ENCODE measurements at regions not wholly inside any gene's neighbourhood (a gene's known extent, or its start where the extent isn't known, plus 50 kb on each side); places are given as distances from the start of the nearest gene placed in this dataset.

DNA sequence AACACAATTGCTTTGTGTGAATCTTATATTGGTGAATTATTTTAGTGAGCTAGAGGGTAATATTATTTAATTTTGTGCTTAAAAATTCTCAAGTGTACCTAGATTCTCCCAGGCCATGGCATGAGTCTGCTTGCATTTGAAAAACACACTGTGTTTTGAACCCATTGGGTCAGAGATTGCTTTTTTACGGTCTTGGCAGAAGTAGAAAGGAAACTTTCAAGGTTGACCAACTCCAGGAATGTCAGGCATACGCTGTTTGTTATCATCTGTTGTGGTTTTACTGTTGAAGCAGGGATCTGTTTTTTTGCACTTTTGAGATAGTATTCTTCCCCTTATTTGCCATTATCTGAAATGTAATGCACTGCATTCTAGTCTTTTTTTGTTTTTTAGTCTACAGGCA, 377.4 kb downstream of the RPRM start:
- peaks cover 18 to 31% of the 10 kb centered on the region in 2 donors for H3K4me1 ChIP-seq (replicated peaks in 1 of 2)
- TF ChIP-seq, protein P1, sequence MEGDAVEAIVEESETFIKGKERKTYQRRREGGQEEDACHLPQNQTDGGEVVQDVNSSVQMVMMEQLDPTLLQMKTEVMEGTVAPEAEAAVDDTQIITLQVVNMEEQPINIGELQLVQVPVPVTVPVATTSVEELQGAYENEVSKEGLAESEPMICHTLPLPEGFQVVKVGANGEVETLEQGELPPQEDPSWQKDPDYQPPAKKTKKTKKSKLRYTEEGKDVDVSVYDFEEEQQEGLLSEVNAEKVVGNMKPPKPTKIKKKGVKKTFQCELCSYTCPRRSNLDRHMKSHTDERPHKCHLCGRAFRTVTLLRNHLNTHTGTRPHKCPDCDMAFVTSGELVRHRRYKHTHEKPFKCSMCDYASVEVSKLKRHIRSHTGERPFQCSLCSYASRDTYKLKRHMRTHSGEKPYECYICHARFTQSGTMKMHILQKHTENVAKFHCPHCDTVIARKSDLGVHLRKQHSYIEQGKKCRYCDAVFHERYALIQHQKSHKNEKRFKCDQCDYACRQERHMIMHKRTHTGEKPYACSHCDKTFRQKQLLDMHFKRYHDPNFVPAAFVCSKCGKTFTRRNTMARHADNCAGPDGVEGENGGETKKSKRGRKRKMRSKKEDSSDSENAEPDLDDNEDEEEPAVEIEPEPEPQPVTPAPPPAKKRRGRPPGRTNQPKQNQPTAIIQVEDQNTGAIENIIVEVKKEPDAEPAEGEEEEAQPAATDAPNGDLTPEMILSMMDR (IDR thresholded peaks at IDR 0.05), result no peak
- no peak for TF ChIP-seq POLR2A (IDR thresholded peaks at IDR 0.05)
- no peaks in the 10 kb centered on the region for H3K27me3 ChIP-seq
- 12 to 35% (median 16%) methylated on average over 2 of the region's 2 CpGs for WGBS, 4 donors
- peak overlapping the region; percentile 37 to 56 (median 51) for H3K27ac ChIP-seq
- peak in 5 of 7 donors; percentile 19 to 60 (median 44) for DNase-seq
- no peak overlapping the region for H3K4me3 ChIP-seq
- H3K36me3 ChIP-seq (replicated peaks in 1 of 2), result no peaks in the 10 kb centered on the region
- intact Hi-C loops (cut with DNase I), result no loop called here
- H3K9me3 ChIP-seq (replicated peaks in 1 of 3), result no peaks in the 10 kb centered on the region

GRCh38 chr2:153100151-153100550, 378.4 kb downstream of the RPRM start:
- H3K4me3 ChIP-seq, result no peak overlapping the region
- peaks cover 18 to 27% of the 10 kb centered on the region in 2 donors for H3K4me1 ChIP-seq (replicated peaks in 1 of 2)
- no peaks in the 10 kb centered on the region for H3K27me3 ChIP-seq
- no peaks in the 10 kb centered on the region for H3K36me3 ChIP-seq (replicated peaks in 1 of 2)
- intact Hi-C loops (cut with DNase I), result no loop called here
- peak overlapping the region in 3 of 5 donors; percentile 53 to 58 (median 56) for H3K27ac ChIP-seq
- DNase-seq, result no peak
- no peak for TF ChIP-seq POLR2A (IDR thresholded peaks at IDR 0.05)
- TF ChIP-seq, protein P1 (IDR thresholded peaks at IDR 0.05), result no peak
- H3K9me3 ChIP-seq (replicated peaks in 1 of 3), result no peaks in the 10 kb centered on the region

DNA sequence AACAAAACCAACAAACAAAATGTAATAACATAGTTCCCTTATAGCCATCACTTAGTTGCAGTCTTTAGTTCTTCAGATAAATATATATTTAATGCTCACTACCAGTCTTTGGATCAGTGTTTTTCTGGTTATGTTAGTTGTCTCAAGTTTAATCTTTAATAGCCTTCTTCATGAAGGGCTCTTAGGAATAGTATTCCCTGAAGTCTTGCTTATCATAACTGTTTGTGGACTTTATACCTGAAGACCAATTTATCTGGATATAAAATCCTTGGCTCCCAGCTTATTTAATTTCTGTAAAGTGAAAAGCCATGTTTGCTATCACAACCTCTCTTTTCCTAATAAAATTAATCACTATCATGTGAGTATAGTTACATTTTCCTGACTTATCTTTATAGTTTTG, 379.7 kb downstream of the ARL6IP6 start:
- H3K27me3 ChIP-seq, result no peaks in the 10 kb centered on the region

GRCh38 chr2:153096272-153096671, 377.9 kb downstream of the ARL6IP6 start:
- Histone ChIP-seq H3K27me3 (no peaks in the 10 kb centered on the region), H3K4me3 (no peak overlapping the region), H3K9me3 (replicated peaks in 1 of 3) (no peaks in the 10 kb centered on the region), H3K27ac (no peak overlapping the region), H3K36me3 (replicated peaks in 1 of 2) (no peaks in the 10 kb centered on the region), H3K4me1 (replicated peaks in 1 of 2) (peaks cover 10% of the 10 kb centered on the region in 2 donors)
- TF ChIP-seq, protein P1 (IDR thresholded peaks at IDR 0.05), result no peak
- no peak for TF ChIP-seq POLR2A (IDR thresholded peaks at IDR 0.05)
- 74 to 81% (median 78%) methylated on average over 2 of the region's 2 CpGs for WGBS, 4 donors
- no peak for DNase-seq
- intact Hi-C loops (cut with DNase I), result no loop called here

More for the DNA sequence above, 379.7 kb downstream of the ARL6IP6 start:
- Histone ChIP-seq H3K27ac (no peak overlapping the region), H3K36me3 (replicated peaks in 1 of 2) (no peaks in the 10 kb centered on the region), H3K4me1 (replicated peaks in 1 of 2) (peaks cover 18 to 23% of the 10 kb centered on the region in 2 donors), H3K9me3 (replicated peaks in 1 of 3) (no peaks in the 10 kb centered on the region), H3K4me3 (no peak overlapping the region)
- no peak for TF ChIP-seq POLR2A (IDR thresholded peaks at IDR 0.05)
- TF ChIP-seq, protein P1 (IDR thresholded peaks at IDR 0.05), result no peak
- no peak for DNase-seq
- intact Hi-C loops (cut with DNase I), result no loop called here
